ENCODE measurements at regions not wholly inside any gene's neighbourhood (a gene's known extent, or its start where the extent isn't known, plus 50 kb on each side); places are given as distances from the start of the nearest gene placed in this dataset.

- TF ChIP-seq CTCF (optimal IDR thresholded peaks at IDR 0.05 in 1 of 3, IDR thresholded peaks at IDR 0.05 in 1 of 3, conservative IDR thresholded peaks at IDR 0.05 in 1 of 3; ENCODE audit: extremely low read depth in 1 of 3, insufficient read depth in 2 of 3, low read length in 3 of 3) (no peak), EZH2 (IDR thresholded peaks at IDR 0.05; ENCODE audit: low read length) (no peak)
Measured at GRCh38 chr1:221408117-221408803, 333.6 kb downstream of the DUSP10 start.
